HepG2 (cell line): ENCODE measurements at regions not wholly inside any gene's neighbourhood (a gene's known extent, or its start where the extent isn't known, plus 50 kb on each side); places are given as distances from the start of the nearest gene placed in this dataset.

Experiments used
- ATAC-seq: fragments of 200-7000 bp; cut with Tn5 transposase; 3 replicates; pipeline ENCODE4 v1.9.1; 2020; ENCODE audit warnings: mild to moderate bottlenecking, moderate library complexity
- BruUV-seq: library from RNA; stranded (reverse); fragments of 400-500 nt; replicated peaks from 2 replicates; lab custom pipeline; 2021; lab: Mats Ljungman, UMichigan
- CTCF ChIA-PET: fragments of 300-600 bp; formaldehyde crosslinking; extraction: SDS; loops from one replicate; lab custom pipeline; 2021; ENCODE audit warnings: low total read pairs, inconsistent platforms, low intra/inter-chr PET ratio; lab: Yijun Ruan, JAX
- POLR2A ChIA-PET: fragments of 350-600 bp; sonication (Branson Sonifier 250); formaldehyde crosslinking; loops from one replicate; lab custom pipeline; 2020; ENCODE audit warnings: antibody characterized with exemption, inconsistent platforms; lab: Yijun Ruan, JAX
- DNase-seq: peaks from one replicate; pipeline ENCODE4 v3.0.0-alpha.2; 2015; ENCODE audit warnings: low spot score
- FAIRE-seq: peaks from 3 replicates; lab custom pipeline; 2011; peaks lifted over from hg19 to GRCh38; lab: Jason Lieb, UNC
- H2AFZ ChIP-seq: one replicate; pipeline ENCODE4 v1.6.1; 2011; ENCODE audit warnings: low read length, inconsistent platforms
- H3K27ac ChIP-seq: fragments of 300-600 bp; 3 replicates; pipeline ENCODE4 v1.8.0; 2011; ENCODE audit warnings: mixed run types, mild to moderate bottlenecking, mixed read lengths, low read length, inconsistent platforms; ENCODE audit not compliant: insufficient read depth; ENCODE audit errors: extremely low read length
- H3K27me3 ChIP-seq, 2 experiments: fragments of 200-600 bp in 1 of 2; 2 replicates in 1 of 2; 3 replicates in 1 of 2; pipeline versions ENCODE4 v1.6.0 to v1.8.0; 2011; ENCODE audit warnings: low read length in 2 of 2, mild to moderate bottlenecking in 2 of 2, moderate library complexity in 2 of 2, inconsistent platforms in 1 of 2; ENCODE audit not compliant: insufficient read depth in 2 of 2, control insufficient read depth in 1 of 2
- H3K36me3 ChIP-seq, 2 experiments: fragments of 200-600 bp in 1 of 2; replicated peaks in 1 of 2; 2 replicates in 1 of 2; 3 replicates in 1 of 2; pipeline versions ENCODE4 v1.5.1 to v1.8.0; 2011; ENCODE audit warnings: low read length in 2 of 2, inconsistent platforms in 1 of 2; ENCODE audit not compliant: insufficient read depth in 2 of 2, control insufficient read depth in 1 of 2
- H3K4me1 ChIP-seq: 2 replicates; pipeline ENCODE4 v1.5.1; 2012; ENCODE audit warnings: low read length, inconsistent platforms; ENCODE audit not compliant: insufficient read depth
- H3K4me2 ChIP-seq: 2 replicates; pipeline ENCODE4 v1.6.0; 2011; ENCODE audit warnings: low read depth, low read length, inconsistent platforms
- H3K4me3 ChIP-seq, 3 experiments: fragments of 200-600 bp in 1 of 3; sonication (generic), shearing (Covaris generic) in 1 of 3; replicated peaks in 1 of 3; 2 replicates each; pipeline ENCODE4 v1.5.1; 2011 to 2016; ENCODE audit warnings: low read length in 3 of 3, inconsistent platforms in 2 of 3, low read depth in 2 of 3, mild to moderate bottlenecking in 2 of 3, control low read depth in 1 of 3, mixed read lengths in 1 of 3; ENCODE audit not compliant: insufficient read depth in 1 of 3
- H3K79me2 ChIP-seq: one replicate; pipeline ENCODE4 v1.6.1; 2011; ENCODE audit warnings: low read length, inconsistent platforms; ENCODE audit not compliant: insufficient read depth
- H3K9ac ChIP-seq: 2 replicates; pipeline ENCODE4 v1.6.0; 2011; ENCODE audit warnings: mild to moderate bottlenecking, low read depth, low read length, inconsistent platforms; ENCODE audit not compliant: insufficient read depth
- H3K9me3 ChIP-seq: 2 replicates; pipeline ENCODE4 v1.5.1; 2012; ENCODE audit warnings: mild to moderate bottlenecking, low read length
- H4K20me1 ChIP-seq: 2 replicates; pipeline ENCODE4 v1.6.0; 2011; ENCODE audit warnings: inconsistent platforms, mild to moderate bottlenecking, low read length, moderate library complexity; ENCODE audit not compliant: insufficient read depth
- FOSL2 ChIP-seq: sonication (generic); formaldehyde crosslinking; IDR thresholded peaks from 2 replicates; pipeline ENCODE4 v1.4.0; 2020; ENCODE audit warnings: missing genetic modification reagents
- LCORL ChIP-seq, 2 experiments: fragments of 450-650 bp in 1 of 2; sonication (generic) in 1 of 2; formaldehyde crosslinking in 1 of 2; IDR thresholded peaks; 2 replicates each; pipeline versions ENCODE4 v1.5.0 to v1.6.1; 2017 to 2020; ENCODE audit warnings: antibody characterized with exemption in 1 of 2, missing genetic modification reagents in 1 of 2
- RBAK ChIP-seq: sonication (generic); formaldehyde crosslinking; IDR thresholded peaks from 2 replicates; pipeline ENCODE4 v1.5.1; 2020; ENCODE audit warnings: mild to moderate bottlenecking, missing genetic modification reagents
- ZNF251 ChIP-seq: sonication (generic); formaldehyde crosslinking; IDR thresholded peaks from 2 replicates; pipeline ENCODE4 v1.9.0; 2021; ENCODE audit warnings: mild to moderate bottlenecking, missing genetic modification reagents
- ZNF343 ChIP-seq: sonication (generic); formaldehyde crosslinking; IDR thresholded peaks from 2 replicates; pipeline ENCODE4 v1.4.0; 2020; ENCODE audit warnings: mild to moderate bottlenecking, missing genetic modification reagents
- WGBS: methylation state at CpG from one replicate; pipeline ENCODE4 v1.1.6; 2017; ENCODE audit warnings: low lambda C conversion rate; 5-methylcytosine and 5-hydroxymethylcytosine counted together
- in situ Hi-C: cut with HindIII; loops from 2 replicates; pipeline ENCODE4 v1.10.0; 2017; ENCODE audit warnings: low pct_unique_long_range_greater_than_20kb; ENCODE audit not compliant: extremely low pct_ligation_motif_present
- intact Hi-C: fragments of 100-400 bp; cut with micrococcal nuclease; formaldehyde crosslinking; loops from one replicate; pipeline ENCODE4 v1.10.0; 2022; ENCODE audit not compliant: unreplicated experiment
- TF ChIP-seq, protein P1 (sequence below): sonication (generic); formaldehyde crosslinking; IDR thresholded peaks from 2 replicates; pipeline ENCODE4 v1.5.0; 2020; ENCODE audit warnings: mild to moderate bottlenecking, missing genetic modification reagents
- TF ChIP-seq, protein P2 (sequence below): sonication (generic); formaldehyde crosslinking; IDR thresholded peaks from 2 replicates; pipeline ENCODE4 v1.4.0; 2020; ENCODE audit warnings: missing genetic modification reagents, borderline replicate concordance

DNA sequence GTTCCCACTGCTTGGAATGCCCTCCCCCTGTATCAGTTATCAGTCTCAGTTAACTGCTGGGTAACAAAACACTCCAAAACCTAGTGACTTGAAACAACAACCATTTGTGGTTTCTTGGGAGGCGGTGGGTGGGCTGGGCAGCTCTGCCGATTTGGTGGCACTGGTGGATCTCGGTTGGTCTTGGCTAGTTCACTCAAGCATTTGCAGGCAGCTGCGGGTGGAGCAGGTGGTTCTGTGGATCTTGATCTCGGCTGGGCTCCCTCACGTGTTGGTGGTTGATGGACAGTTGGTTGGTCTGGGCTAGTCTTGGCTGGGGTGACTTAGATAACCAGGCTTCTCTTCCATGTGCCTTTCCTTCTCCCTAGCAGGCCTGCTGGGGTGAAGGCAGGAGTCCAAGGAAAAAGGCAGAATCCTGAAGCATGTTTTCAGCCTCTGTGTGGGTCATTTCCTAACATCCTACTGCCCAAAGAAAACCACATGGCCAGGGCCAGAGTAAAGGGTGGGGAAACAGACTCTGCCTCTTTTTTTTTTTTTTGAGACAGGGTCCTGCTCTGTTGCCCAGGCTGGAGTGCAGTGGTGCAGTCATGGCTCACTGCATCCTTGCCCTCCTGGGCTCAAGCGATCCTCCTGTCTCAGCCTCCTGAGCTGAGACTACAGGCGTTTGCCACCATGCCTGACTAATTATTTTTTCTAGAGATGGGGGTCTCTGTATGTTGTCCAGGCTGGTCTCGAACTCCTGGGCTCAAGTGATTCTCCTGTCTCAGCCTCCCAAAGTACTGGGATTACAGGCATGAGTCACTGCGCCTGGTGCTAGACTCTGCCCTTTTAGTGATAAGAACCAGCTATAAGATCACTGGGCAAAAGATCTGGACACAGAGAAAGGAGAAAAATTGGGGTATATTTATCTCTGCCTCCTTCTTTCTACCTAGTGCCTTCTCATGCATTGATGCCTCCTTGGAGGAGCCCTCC is 183.7 kb downstream of the RGS3 start:
- ATAC-seq (no peak), FAIRE-seq (no peak), DNase-seq (no peak)
- in situ Hi-C loops, result no loop called here
- peaks cover 68% of the 10 kb centered on the region for H3K4me1 ChIP-seq
- H4K20me1 ChIP-seq, result no peaks in the 10 kb centered on the region
- H3K27me3 ChIP-seq, result no peaks in the 10 kb centered on the region; a peak in 2 of 5 replicates
- peak; percentile 73 for TF ChIP-seq FOSL2
- TF ChIP-seq, protein P1, sequence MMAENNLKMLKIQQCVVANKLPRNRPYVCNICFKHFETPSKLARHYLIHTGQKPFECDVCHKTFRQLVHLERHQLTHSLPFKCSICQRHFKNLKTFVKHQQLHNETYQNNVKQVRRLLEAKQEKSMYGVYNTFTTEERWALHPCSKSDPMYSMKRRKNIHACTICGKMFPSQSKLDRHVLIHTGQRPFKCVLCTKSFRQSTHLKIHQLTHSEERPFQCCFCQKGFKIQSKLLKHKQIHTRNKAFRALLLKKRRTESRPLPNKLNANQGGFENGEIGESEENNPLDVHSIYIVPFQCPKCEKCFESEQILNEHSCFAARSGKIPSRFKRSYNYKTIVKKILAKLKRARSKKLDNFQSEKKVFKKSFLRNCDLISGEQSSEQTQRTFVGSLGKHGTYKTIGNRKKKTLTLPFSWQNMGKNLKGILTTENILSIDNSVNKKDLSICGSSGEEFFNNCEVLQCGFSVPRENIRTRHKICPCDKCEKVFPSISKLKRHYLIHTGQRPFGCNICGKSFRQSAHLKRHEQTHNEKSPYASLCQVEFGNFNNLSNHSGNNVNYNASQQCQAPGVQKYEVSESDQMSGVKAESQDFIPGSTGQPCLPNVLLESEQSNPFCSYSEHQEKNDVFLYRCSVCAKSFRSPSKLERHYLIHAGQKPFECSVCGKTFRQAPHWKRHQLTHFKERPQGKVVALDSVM (CRISPR knock-in tag), result peak; percentile 58; the same call in 1 of the 2 replicates
- TF ChIP-seq ZNF343, result no peak
- TF ChIP-seq LCORL (IDR thresholded peaks at IDR 0.05), result no peak
- TF ChIP-seq LCORL (CRISPR knock-in tag; IDR thresholded peaks at IDR 0.05), result no peak
- TF ChIP-seq, protein P2, sequence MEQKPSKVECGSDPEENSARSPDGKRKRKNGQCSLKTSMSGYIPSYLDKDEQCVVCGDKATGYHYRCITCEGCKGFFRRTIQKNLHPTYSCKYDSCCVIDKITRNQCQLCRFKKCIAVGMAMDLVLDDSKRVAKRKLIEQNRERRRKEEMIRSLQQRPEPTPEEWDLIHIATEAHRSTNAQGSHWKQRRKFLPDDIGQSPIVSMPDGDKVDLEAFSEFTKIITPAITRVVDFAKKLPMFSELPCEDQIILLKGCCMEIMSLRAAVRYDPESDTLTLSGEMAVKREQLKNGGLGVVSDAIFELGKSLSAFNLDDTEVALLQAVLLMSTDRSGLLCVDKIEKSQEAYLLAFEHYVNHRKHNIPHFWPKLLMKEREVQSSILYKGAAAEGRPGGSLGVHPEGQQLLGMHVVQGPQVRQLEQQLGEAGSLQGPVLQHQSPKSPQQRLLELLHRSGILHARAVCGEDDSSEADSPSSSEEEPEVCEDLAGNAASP, result no peak
- peak; percentile 90 for TF ChIP-seq RBAK (CRISPR knock-in tag)
- TF ChIP-seq ZNF251 (CRISPR knock-in tag), result no peak
- no peaks in the 10 kb centered on the region for H3K9me3 ChIP-seq
- no peaks in the 10 kb centered on the region for H3K79me2 ChIP-seq
- intact Hi-C loops, result no loop called here
- H3K36me3 ChIP-seq, result no peaks in the 10 kb centered on the region
- POLR2A ChIA-PET, result interaction anchor here (0.9 kb wide), 1 partner anchor 45 kb away, joined by 3 read pairs; no protein-coding TSS in a partner anchor
- CTCF ChIA-PET, result no interaction called here
- BruUV-seq, result no TSS peak
- H3K4me2 ChIP-seq, result no peak overlapping the region
- H2AFZ ChIP-seq, result no peak overlapping the region
- H3K27ac ChIP-seq, result no peak overlapping the region
- H3K9ac ChIP-seq, result no peak overlapping the region
- no peak overlapping the region for H3K4me3 ChIP-seq
- 71% methylated on average over 8 of the region's 10 CpGs for WGBS
